Stimulated activated CD8-positive, alpha-beta memory T cell treated with anti-CD3 and anti-CD28 coated beads, Interleukin-4, amount 100 ng/mL, for 48 hours (primary cell): ENCODE measurements at regions not wholly inside any gene's neighbourhood (a gene's known extent, or its start where the extent isn't known, plus 50 kb on each side); places are given as distances from the start of the nearest gene placed in this dataset.

Experiments
- DNase-seq: peaks from one replicate; pipeline ENCODE4 v3.0.0-alpha.2; 2020

GRCh38 chrY:17233435-17234109 lies 646.4 kb downstream of the CDY2B start:
- no peak for DNase-seq

- DNase-seq: no peak
These were observed 648.0 kb downstream of the CDY2B start for GRCh38 chrY:17231994-17232393.

- no peak for DNase-seq
These were observed 656.5 kb downstream of the CDY2B start for GRCh38 chrY:17223502-17223901.

GRCh38 chrY:17202395-17202794 lies 677.6 kb downstream of the CDY2B start:
- no peak for DNase-seq

GRCh38 chrY:17184299-17184698 lies 695.7 kb downstream of the CDY2B start:
- no peak for DNase-seq

- no peak for DNase-seq
These were observed 713.1 kb downstream of the CDY2B start for GRCh38 chrY:17166881-17167280.

GRCh38 chrY:17122166-17122565 lies 757.9 kb downstream of the CDY2B start:
- no peak for DNase-seq

- DNase-seq: no peak
These were observed 794.7 kb downstream of the CDY2B start for GRCh38 chrY:17085303-17085702.

- DNase-seq: no peak
These were observed 800.1 kb downstream of the CDY2B start for GRCh38 chrY:17079887-17080286.

- no peak for DNase-seq
These were observed 812.7 kb downstream of the CDY2B start for GRCh38 chrY:17067307-17067706.

GRCh38 chrY:17053041-17053440 lies 827.0 kb downstream of the CDY2B start:
- no peak for DNase-seq

- no peak for DNase-seq
These were observed 829.6 kb downstream of the CDY2B start for GRCh38 chrY:17050374-17050773.

- no peak for DNase-seq
These were observed 834.9 kb downstream of the CDY2B start for GRCh38 chrY:17045124-17045523.

GRCh38 chrY:17044723-17045122 lies 835.3 kb downstream of the CDY2B start:
- DNase-seq: no peak

- no peak for DNase-seq
These were observed 835.7 kb downstream of the CDY2B start for GRCh38 chrY:17044272-17044671.

GRCh38 chrY:17038439-17038838 lies 841.6 kb downstream of the CDY2B start:
- no peak for DNase-seq

- no peak for DNase-seq
These were observed 861.9 kb downstream of the CDY2B start for GRCh38 chrY:17018126-17018525.

GRCh38 chrY:16993551-16993950 lies 886.5 kb downstream of the CDY2B start:
- no peak for DNase-seq

- no peak for DNase-seq
These were observed 898.2 kb downstream of the CDY2B start for GRCh38 chrY:16981776-16982175.

GRCh38 chrY:16959071-16959470 lies 920.9 kb downstream of the CDY2B start:
- DNase-seq: no peak

- DNase-seq: no peak
These were observed 932.8 kb downstream of the CDY2B start for GRCh38 chrY:16947221-16947620.
